GM19463 (cell line): ENCODE measurements at regions not wholly inside any gene's neighbourhood (a gene's known extent, or its start where the extent isn't known, plus 50 kb on each side); places are given as distances from the start of the nearest gene placed in this dataset.

ENCODE experiments used
- ATAC-seq: cut with Tn5 transposase; IDR thresholded peaks from one replicate; pipeline ENCODE4 v1.9.1; 2021; ENCODE audit warnings: mild to moderate bottlenecking, moderate library complexity; ENCODE audit not compliant: unreplicated experiment

GRCh38 chr1:168865850-168866620 is 137.0 kb upstream of the DPT start:
- no peak for ATAC-seq

GRCh38 chr1:168867941-168868634 is 139.1 kb upstream of the DPT start:
- no peak for ATAC-seq

GRCh38 chr1:168871531-168871930 is 142.5 kb upstream of the DPT start:
- no peak for ATAC-seq

GRCh38 chr1:168875831-168876230 is 146.8 kb upstream of the DPT start:
- ATAC-seq: no peak

GRCh38 chr1:168876830-168877229 is 147.8 kb upstream of the DPT start:
- ATAC-seq: no peak

- no peak for ATAC-seq
These were observed 151.1 kb upstream of the DPT start for GRCh38 chr1:168879896-168880734.

- no peak for ATAC-seq
These were observed 152.8 kb upstream of the DPT start for GRCh38 chr1:168881656-168882260.

- ATAC-seq: no peak
These were observed 158.4 kb upstream of the DPT start for GRCh38 chr1:168887381-168887780.

GRCh38 chr1:168888418-168888817 is 159.4 kb upstream of the DPT start:
- ATAC-seq: no peak

- no peak for ATAC-seq
These were observed 163.9 kb upstream of the DPT start for GRCh38 chr1:168892931-168893330.

GRCh38 chr1:168893359-168893801 is 164.4 kb upstream of the DPT start:
- no peak for ATAC-seq

- ATAC-seq: no peak
These were observed 165.4 kb upstream of the DPT start for GRCh38 chr1:168894397-168894903.

GRCh38 chr1:168897249-168897648 is 168.2 kb upstream of the DPT start:
- ATAC-seq: no peak

- no peak for ATAC-seq
These were observed 174.3 kb upstream of the DPT start for GRCh38 chr1:168903237-168903830.

GRCh38 chr1:168905633-168906032 is 176.6 kb upstream of the DPT start:
- no peak for ATAC-seq

GRCh38 chr1:168906367-168906766 is 177.4 kb upstream of the DPT start:
- ATAC-seq: no peak

GRCh38 chr1:168907053-168907452 is 178.0 kb upstream of the DPT start:
- no peak for ATAC-seq

- ATAC-seq: no peak
These were observed 178.9 kb upstream of the DPT start for GRCh38 chr1:168907786-168908348.

- ATAC-seq: no peak
These were observed 181.4 kb upstream of the DPT start for GRCh38 chr1:168910403-168910802.

GRCh38 chr1:168911370-168911769 is 182.4 kb upstream of the DPT start:
- no peak for ATAC-seq
